ENCODE measurements at regions not wholly inside any gene's neighbourhood (a gene's known extent, or its start where the extent isn't known, plus 50 kb on each side); places are given as distances from the start of the nearest gene placed in this dataset.

GRCh38 chr13:22107549-22107948 is 436.7 kb downstream of the FGF9 start:
- TF ChIP-seq CTCF (IDR thresholded peaks at IDR 0.05; ENCODE audit: control extremely low read depth in 1 of 3, insufficient read depth in 1 of 3, low read depth in 1 of 3, low read length in 3 of 3) (no peak), EZH2 (IDR thresholded peaks at IDR 0.05; ENCODE audit: low read depth, low read length, severe bottlenecking) (no peak), EP300 (IDR thresholded peaks at IDR 0.05; ENCODE audit: borderline replicate concordance in 1 of 2, low read depth in 2 of 2, low read length in 2 of 2) (no peak), JUN (IDR thresholded peaks at IDR 0.05; ENCODE audit: low read depth, low read length) (no peak), POLR2A (IDR thresholded peaks at IDR 0.05; ENCODE audit: control extremely low read depth in 1 of 2, low read depth in 2 of 2, low read length in 2 of 2) (no peak), ZNF274 (IDR thresholded peaks at IDR 0.05; ENCODE audit: borderline replicate concordance, extremely low read depth, low read length) (no peak), NRF1 (IDR thresholded peaks at IDR 0.05; ENCODE audit: low read depth, low read length) (no peak), TEAD4 (IDR thresholded peaks at IDR 0.05; ENCODE audit: low read depth, low read length) (no peak), RNF2 (IDR thresholded peaks at IDR 0.05; ENCODE audit: borderline replicate concordance, low read depth, low read length, missing control alignments, poor library complexity, severe bottlenecking) (no peak), SIN3A (conservative IDR thresholded peaks at IDR 0.05 in 1 of 2, IDR thresholded peaks at IDR 0.05 in 1 of 2; ENCODE audit: low read depth in 1 of 2, low read length in 2 of 2) (no peak), SUZ12 (IDR thresholded peaks at IDR 0.05; ENCODE audit: low read length) (no peak)
